Caki2 (cell line): ENCODE measurements at regions not wholly inside any gene's neighbourhood (a gene's known extent, or its start where the extent isn't known, plus 50 kb on each side); places are given as distances from the start of the nearest gene placed in this dataset.

Experiments used
- DNase-seq: peaks from one replicate; pipeline ENCODE4 v3.0.0-alpha.2; 2015; ENCODE audit warnings: low read depth
- in situ Hi-C: cut with HindIII; loops from 2 replicates; pipeline ENCODE4 v1.10.0; 2016; ENCODE audit warnings: low sequenced_read_pairs, low pct_unique_long_range_greater_than_20kb, mixed read lengths

DNA sequence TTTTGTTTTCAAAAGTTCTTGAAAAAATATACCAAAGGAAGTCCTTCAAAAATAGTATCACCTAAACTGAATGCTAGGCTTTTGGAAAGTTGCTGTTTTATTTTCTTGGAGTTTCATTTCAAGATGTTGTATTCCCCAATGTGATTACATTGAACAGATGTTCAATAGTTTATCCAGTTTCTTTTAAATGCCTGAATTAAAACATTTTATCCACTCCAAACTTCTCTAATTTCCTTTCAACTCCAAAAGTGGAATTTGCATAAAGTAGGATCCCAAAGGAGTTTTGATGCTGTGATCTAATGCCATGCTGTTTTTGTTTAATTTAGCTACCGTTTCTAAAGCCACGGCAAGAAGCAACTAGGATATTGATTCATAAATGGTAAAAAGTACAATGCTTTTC lies 892.5 kb upstream of the SLC10A2 start:
- in situ Hi-C loops, result no loop called here
- no peak for DNase-seq

DNA sequence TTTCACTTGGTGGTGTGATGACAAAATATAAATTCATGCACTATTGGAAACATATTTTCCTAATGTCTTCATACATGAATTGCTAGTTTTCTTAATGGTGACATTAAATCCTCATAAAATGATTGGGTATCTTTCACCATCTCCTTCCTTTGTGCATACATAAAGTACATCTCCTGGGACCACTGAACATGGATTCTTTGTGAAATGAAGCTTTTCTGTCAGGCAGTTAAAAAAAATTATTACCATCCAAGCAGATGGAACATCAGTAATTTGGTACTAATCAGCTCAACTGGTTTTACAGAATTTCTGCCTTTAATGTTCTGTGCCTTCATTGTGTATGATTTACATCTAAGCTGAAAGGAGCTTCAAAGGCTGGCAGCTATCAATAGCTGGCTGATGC lies 891.7 kb upstream of the SLC10A2 start:
- in situ Hi-C loops, result no loop called here
- no peak for DNase-seq

DNA sequence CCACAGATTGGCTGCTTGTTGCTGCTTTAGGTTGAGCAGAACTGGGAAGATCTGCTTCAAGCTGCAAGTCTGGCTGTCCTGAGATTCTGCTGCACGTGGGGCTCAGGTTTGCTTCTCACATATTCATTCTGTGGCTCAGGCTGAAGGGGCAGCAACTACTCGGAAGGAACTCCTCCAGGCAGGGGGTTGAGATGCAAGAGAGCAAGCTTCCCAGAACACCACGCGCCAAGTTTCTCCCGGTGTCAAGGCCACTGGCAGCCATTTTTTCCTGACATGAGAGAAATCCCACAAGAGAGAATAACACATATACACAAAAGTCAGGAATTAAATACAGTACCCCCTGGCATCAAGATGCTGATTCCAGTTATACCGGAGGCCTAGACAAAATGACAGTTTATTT lies 887.6 kb upstream of the SLC10A2 start:
- in situ Hi-C loops, result no loop called here
- no peak for DNase-seq

DNA sequence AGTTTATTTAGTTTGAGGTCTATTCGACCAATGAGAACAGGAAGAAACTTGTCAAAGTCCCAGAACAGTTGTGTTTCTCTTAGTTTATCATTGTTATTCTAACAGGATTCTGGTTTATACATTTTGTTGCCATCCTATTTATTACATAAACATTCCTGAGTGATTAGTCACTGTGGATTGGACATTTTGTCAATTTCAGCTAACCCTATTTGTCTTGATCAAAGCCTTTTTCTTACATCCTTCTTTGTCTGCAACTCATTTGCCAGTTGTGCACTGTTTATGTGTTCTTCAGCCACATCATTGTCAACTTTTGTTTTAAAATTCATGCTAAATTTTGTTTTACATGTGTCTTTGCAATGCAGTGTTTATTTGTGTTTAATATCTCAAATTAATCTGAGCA lies 886.0 kb upstream of the SLC10A2 start:
- DNase-seq, result no peak
- in situ Hi-C loops, result no loop called here

DNA sequence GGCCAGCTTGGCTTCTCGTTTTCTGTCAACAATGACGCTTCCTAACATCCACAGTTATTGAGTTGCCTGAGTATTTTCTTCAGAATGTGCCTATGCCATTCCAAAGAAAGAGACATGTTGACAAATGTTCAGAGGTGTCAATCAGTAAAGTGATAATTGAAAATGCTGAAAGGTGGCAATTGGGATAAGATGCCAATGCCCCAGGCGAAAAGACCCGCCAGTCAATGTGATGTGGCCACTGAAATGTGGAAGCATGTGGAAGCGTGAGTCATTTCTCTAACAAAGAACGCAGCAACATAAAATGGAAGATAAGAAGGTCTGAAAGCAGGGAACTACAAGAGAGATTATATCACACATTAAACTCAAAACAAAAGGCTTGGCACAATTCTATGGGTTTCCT lies 882.2 kb upstream of the SLC10A2 start:
- in situ Hi-C loops, result no loop called here

DNA sequence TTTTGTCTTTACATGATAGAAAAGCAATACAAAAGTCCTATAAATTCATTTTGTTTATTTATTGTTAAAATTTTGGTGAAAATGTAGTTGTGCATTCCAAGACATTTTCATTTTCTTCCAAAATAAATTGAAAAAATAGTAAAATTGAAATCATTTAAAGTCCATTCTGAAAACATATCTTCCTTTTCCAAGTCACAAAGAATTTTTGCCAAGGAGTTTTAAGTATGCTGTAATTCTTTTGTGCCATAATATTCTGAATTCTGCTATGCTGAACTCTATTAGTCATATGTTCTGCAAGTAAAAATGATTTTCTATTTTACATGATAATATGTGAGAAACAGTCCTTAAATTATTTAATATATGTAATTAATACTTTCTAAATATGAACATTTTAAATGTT lies 879.6 kb upstream of the SLC10A2 start:
- in situ Hi-C loops, result no loop called here
- DNase-seq, result no peak

More for the DNA sequence above, 882.2 kb upstream of the SLC10A2 start:
- no peak for DNase-seq

GRCh38 chr13:103941506-103942140 lies 875.4 kb upstream of the SLC10A2 start:
- in situ Hi-C loops, result no loop called here
- DNase-seq, result no peak

DNA sequence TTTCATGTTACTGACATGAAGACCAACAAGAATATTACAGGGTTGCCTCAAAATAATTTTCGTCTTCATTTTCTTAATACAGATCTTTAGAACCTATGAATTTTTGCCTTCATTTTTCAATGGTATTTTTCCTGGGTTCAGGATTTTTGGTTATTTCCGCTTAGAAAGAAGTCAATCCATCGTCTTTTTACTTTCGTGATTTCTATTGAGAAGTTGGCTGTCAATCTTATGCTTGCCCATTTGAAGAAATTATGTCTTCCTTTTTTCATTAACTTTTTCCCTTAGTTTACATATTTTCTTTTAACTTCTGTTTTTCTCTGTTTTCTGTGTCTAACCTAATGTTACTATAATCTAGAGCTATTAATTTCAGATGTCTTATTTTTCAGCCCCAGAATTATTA lies 868.9 kb upstream of the SLC10A2 start:
- DNase-seq, result peak; percentile 11
- in situ Hi-C loops, result no loop called here

DNA sequence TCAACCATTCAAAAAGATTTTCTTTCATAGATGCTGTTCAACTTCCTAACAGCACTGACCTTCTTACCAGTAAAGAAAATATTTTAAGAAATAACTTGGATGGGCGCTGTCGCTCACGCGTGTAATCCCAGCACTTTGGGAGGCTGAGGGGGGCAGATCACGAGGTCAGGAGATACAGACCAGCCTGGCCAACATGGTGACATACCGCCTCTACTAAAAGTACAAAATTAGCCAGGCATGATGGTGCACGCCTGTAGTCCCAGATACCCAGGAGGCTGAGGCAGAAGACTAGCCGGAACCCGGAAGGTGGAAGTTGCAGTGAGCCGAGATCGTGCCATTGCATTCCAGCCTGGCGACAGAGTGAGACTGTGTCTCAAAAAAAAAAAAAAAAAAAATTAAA lies 865.7 kb upstream of the SLC10A2 start:
- DNase-seq, result peak; percentile 92
- in situ Hi-C loops, result no loop called here

DNA sequence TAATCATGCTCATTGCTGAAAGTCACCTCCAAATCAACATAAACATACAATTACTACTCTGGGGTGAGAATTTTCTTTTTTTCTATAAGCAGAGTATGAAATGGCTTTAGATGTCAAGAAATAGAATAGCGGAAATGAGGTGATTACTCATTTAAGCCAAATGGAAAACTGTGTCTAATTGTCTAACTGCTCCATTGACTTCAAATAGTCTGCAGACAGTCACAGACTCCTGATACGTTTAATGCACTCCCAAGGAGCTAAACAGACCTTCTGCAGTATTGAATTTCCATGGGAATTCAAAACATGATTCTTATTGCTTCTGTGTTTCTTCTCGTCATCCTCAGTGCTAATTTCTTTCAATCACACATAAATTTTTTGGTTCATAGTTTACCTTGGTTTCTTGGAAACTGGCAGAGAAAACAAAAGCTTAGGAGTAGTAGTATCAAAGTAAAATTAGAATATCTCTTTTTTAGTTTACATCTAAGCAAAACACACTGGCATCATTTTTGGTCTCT lies 865.2 kb upstream of the SLC10A2 start:
- in situ Hi-C loops, result no loop called here
- DNase-seq, result peak; percentile 79

DNA sequence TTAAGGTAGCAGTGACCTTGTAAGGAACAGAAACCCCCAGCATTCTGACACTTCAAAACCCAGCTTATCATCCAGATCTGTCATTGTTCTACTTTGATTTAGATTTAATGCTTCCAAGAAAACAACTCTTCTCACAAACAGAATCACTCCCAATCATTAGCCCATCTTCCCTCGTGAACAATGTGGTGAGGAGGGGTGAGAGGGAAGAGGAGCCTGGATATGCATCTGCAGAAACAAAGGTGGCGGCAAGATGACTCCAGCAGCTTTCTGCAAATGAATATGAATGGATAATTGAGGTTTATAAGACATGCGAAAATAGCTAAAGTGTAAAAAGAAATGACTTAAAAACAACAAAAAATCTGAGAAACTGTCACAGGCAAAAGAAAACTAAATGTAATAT lies 859.9 kb upstream of the SLC10A2 start:
- DNase-seq, result no peak
- in situ Hi-C loops, result no loop called here

GRCh38 chr13:103908911-103909310 lies 842.7 kb upstream of the SLC10A2 start:
- in situ Hi-C loops, result no loop called here

GRCh38 chr13:103908274-103908673 lies 842.1 kb upstream of the SLC10A2 start:
- in situ Hi-C loops, result no loop called here

More at GRCh38 chr13:103908911-103909310, 842.7 kb upstream of the SLC10A2 start:
- DNase-seq, result no peak

DNA sequence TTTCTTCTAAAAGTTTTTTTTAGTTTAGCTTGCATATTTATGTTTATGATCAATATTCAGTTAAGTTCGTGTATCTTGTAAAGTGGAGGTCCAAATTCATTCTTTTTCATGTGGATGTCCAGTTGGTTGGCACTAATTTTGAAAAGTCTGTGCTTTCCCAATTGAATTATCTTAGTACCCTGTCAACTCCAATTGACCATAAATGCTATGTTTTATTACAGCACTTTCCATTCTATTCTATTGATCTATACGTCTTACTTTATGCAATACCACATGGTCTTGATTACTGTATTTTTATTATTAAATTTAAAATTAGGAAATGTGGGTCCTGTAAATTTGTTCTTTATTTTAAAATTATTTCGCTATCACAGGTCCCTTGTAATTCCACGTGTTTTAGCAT lies 837.6 kb upstream of the SLC10A2 start:
- in situ Hi-C loops, result no loop called here

More at GRCh38 chr13:103908274-103908673, 842.1 kb upstream of the SLC10A2 start:
- no peak for DNase-seq

DNA sequence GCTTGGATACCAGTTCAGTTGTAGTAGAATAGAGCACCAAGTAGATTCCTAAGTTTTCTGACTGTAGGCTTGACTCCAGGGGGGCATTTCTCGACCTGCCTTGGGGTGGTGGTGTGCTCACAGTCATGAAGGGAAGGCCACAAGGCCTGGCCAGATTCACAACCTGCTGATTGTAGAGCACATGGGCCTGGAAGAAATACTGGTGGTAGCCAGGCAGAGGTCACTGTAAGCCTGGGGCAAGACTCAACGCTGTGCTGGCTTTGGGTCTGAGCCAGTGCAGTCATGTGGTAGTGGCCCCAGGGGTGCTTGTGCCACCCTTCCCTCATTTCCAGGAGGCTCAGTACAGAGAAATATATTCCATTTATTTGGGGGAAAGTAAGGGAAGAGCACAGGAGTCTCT lies 832.3 kb upstream of the SLC10A2 start:
- no peak for DNase-seq
- in situ Hi-C loops, result loop anchor here (25.0 kb wide), 1 partner anchor 114 kb away; no protein-coding TSS in a partner anchor

More for the DNA sequence above, 837.6 kb upstream of the SLC10A2 start:
- DNase-seq, result no peak

GRCh38 chr13:103895835-103896531 lies 829.8 kb upstream of the SLC10A2 start:
- in situ Hi-C loops, result loop anchor here (25.0 kb wide), 1 partner anchor 116 kb away; no protein-coding TSS in a partner anchor
- peak; percentile 41 for DNase-seq

GRCh38 chr13:103894626-103895025 lies 828.4 kb upstream of the SLC10A2 start:
- in situ Hi-C loops, result loop anchor here (25.0 kb wide), 1 partner anchor 118 kb away; no protein-coding TSS in a partner anchor
- DNase-seq, result peak; percentile 47

DNA sequence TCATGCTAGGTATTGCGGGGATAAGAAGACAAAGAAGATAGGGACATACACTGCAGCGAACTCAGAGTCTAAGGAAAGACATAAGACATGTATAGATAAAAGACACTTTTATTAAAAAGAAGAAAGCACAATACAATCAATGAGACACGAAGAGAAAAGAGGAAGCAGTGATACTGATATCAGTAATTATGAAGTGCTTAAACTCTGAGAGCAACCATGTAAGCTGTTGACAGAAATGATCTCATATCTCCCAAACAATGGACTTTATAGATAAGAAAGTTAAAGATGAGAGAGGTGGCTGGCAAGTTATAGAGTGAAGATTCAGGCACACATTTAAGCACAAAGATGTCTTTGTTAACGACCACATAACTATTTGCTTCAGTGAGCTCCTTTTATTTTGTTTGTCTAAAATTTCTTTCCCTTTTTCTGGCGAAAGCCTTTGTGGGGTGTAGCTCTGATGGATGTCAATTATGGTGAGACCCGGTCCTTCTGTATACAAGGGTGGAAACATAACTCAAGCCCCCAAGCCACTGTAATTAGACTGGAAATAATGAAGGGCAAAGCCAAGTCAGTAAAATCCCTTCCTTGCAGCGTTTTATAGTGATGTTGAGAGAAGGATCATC lies 818.0 kb upstream of the SLC10A2 start:
- peak; percentile 12 for DNase-seq
- in situ Hi-C loops, result loop anchor here (25.0 kb wide), 1 partner anchor 128 kb away; no protein-coding TSS in a partner anchor

GRCh38 chr13:103883698-103884097 lies 817.5 kb upstream of the SLC10A2 start:
- in situ Hi-C loops, result loop anchor here (25.0 kb wide), 1 partner anchor 129 kb away; no protein-coding TSS in a partner anchor
- no peak for DNase-seq
